Hematopoietic multipotent progenitor cell treated with erythropoietin and hydrocortisone succinate and interleukin-3 and kit ligand, for 6 days (in vitro differentiated cells): ENCODE measurements at regions not wholly inside any gene's neighbourhood (a gene's known extent, or its start where the extent isn't known, plus 50 kb on each side); places are given as distances from the start of the nearest gene placed in this dataset.

Experiments
- DNase-seq: peaks from one replicate; pipeline ENCODE4 v3.0.0-alpha.2; 2015

DNA sequence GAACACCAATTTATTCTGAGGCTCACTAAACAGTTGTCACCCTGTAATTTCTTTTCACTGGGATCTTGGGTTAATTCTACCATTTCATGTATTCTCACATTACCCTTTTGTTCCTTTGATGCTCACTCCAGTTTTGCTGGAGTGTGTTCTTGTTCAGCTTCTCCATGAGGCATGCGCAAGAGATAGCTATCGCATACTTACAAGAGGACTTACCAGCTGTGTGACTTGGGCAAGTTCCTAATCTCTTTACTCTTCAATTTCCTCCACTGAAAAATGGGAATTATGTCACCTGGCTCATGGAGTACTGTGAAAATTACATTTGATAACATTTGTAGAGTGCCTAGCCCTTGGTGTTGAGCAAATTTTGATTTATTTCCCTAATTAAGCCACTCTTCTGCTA, 56.5 kb upstream of the JDP2 start:
- no peak for DNase-seq

DNA sequence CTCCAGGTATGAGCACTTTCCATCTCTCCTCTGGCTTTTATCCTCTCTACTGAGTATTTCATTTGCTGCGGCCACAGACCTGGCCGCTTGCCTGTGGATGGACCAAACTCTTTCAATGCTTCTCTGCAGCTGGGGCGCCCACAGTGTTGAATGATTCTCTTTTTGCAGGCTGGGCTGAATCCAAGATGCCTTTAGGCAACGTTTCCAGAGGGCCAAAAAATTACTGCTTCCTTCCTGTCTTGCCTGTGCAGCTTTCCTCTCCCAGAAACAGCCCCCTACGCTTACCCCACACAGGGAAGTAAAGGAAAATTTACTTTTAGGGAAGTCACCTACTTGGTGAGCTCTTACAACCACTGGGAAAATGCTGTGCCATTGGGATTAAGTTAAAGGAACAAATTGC, 55.6 kb upstream of the JDP2 start:
- DNase-seq: no peak

DNA sequence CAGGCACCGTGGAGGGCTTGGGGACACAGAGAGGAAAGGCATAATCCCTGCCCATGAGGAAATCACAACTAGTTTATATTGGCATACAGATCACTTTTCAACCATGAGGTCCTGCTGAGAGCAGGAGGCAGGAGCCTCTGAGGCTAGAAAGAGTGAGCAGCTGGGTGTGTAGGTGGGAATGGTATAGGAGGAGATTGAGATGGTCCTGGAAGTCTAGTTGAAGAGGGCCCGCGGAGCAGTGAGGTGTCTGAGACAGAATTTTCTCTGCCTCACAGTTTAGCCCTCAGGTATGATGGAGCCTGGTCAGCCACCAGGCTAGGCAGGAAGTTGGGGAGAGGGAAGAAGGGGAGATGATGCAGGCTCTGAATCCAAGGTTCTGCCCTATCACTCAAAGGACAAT, 54.7 kb upstream of the JDP2 start:
- DNase-seq: no peak

- no peak for DNase-seq
Measured at GRCh38 chr14:75373616-75374015, 54.2 kb upstream of the JDP2 start.

GRCh38 chr14:75374911-75375310, 52.9 kb upstream of the JDP2 start:
- no peak for DNase-seq

GRCh38 chr14:75375983-75376382, 51.8 kb upstream of the JDP2 start:
- DNase-seq: no peak
